ENCODE measurements at regions not wholly inside any gene's neighbourhood (a gene's known extent, or its start where the extent isn't known, plus 50 kb on each side); places are given as distances from the start of the nearest gene placed in this dataset.

- no peak for DNase-seq
- CTCF ChIA-PET, result interaction anchor here (1.4 kb wide), 1 partner anchor 20 kb away, joined by 3 read pairs; no protein-coding TSS in a partner anchor
- no peaks in the 10 kb centered on the region for H3K9me3 Mint-ChIP-seq
- H3K36me3 Mint-ChIP-seq (ENCODE audit: low read depth), result peaks cover 12% of the 10 kb centered on the region
- POLR2A ChIA-PET, result no interaction called here
- no peak overlapping the region for H3K27ac Mint-ChIP-seq
- H3K4me3 Mint-ChIP-seq, result no peak overlapping the region
- no peaks in the 10 kb centered on the region for H3K27me3 Mint-ChIP-seq
- peaks cover 43% of the 10 kb centered on the region for H3K4me1 Mint-ChIP-seq
These were observed 475.1 kb downstream of the SHQ1 start for GRCh38 chr3:72373139-72373538.

- Mint-ChIP-seq H3K4me3 (no peak overlapping the region), H3K9me3 (no peaks in the 10 kb centered on the region), H3K27me3 (no peaks in the 10 kb centered on the region), H3K4me1 (peaks cover 41% of the 10 kb centered on the region), H3K36me3 (ENCODE audit: low read depth) (peaks cover 11% of the 10 kb centered on the region), H3K27ac (no peak overlapping the region)
- DNase-seq, result no peak
- CTCF ChIA-PET, result interaction anchor here (1.4 kb wide), 1 partner anchor 21 kb away, joined by 3 read pairs; no protein-coding TSS in a partner anchor
- POLR2A ChIA-PET, result no interaction called here
These were observed 476.1 kb downstream of the SHQ1 start for GRCh38 chr3:72372161-72372560.

GRCh38 chr3:72371431-72371830 is 476.8 kb downstream of the SHQ1 start:
- no peak overlapping the region for H3K4me3 Mint-ChIP-seq
- no peak overlapping the region for H3K27ac Mint-ChIP-seq
- H3K4me1 Mint-ChIP-seq, result peaks cover 37% of the 10 kb centered on the region
- no peaks in the 10 kb centered on the region for H3K9me3 Mint-ChIP-seq
- CTCF ChIA-PET, result no interaction called here
- POLR2A ChIA-PET, result no interaction called here
- no peak for DNase-seq
- no peaks in the 10 kb centered on the region for H3K27me3 Mint-ChIP-seq
- H3K36me3 Mint-ChIP-seq (ENCODE audit: low read depth), result peaks cover 7% of the 10 kb centered on the region

- Mint-ChIP-seq H3K4me1 (peaks cover 35% of the 10 kb centered on the region), H3K27ac (no peak overlapping the region), H3K4me3 (no peak overlapping the region), H3K27me3 (no peaks in the 10 kb centered on the region), H3K9me3 (no peaks in the 10 kb centered on the region), H3K36me3 (ENCODE audit: low read depth) (peaks cover 6% of the 10 kb centered on the region)
- DNase-seq, result no peak
- CTCF ChIA-PET, result no interaction called here
- POLR2A ChIA-PET, result no interaction called here
These were observed 477.3 kb downstream of the SHQ1 start for GRCh38 chr3:72370947-72371346.

DNA sequence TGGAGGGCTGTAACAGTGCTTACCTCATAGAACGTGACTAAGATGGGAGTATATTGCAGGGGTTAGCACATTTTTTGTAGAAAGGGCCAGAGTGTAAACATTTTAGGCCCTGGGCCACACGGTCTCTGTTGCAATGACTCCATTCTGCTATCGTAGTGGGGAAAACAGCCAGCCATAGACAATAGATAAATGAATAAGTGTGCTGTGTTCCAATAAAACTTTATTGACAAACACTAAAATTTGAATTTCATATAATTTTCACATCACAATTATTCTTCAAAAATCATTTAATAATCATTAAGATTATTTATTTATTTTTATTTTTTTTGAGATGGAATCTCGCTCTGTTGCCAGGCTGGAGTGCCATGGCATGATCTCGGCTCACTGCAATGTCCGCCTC is 478.6 kb downstream of the SHQ1 start:
- Mint-ChIP-seq H3K4me3 (no peak overlapping the region), H3K9me3 (no peaks in the 10 kb centered on the region), H3K4me1 (peaks cover 26% of the 10 kb centered on the region), H3K27ac (no peak overlapping the region), H3K36me3 (ENCODE audit: low read depth) (peaks cover 6% of the 10 kb centered on the region), H3K27me3 (no peaks in the 10 kb centered on the region)
- ChIA-PET POLR2A (interaction anchor here (0.6 kb wide), 1 partner anchor 15 kb away, joined by 3 read pairs; no protein-coding TSS in a partner anchor), CTCF (interaction anchor here (2.1 kb wide), 1 partner anchor 22 kb away, joined by 4 read pairs; no protein-coding TSS in a partner anchor)
- DNase-seq, result no peak

- DNase-seq, result no peak
- Mint-ChIP-seq H3K4me3 (no peak overlapping the region), H3K36me3 (ENCODE audit: low read depth) (no peaks in the 10 kb centered on the region), H3K27me3 (no peaks in the 10 kb centered on the region), H3K27ac (no peak overlapping the region), H3K4me1 (peaks cover 19% of the 10 kb centered on the region), H3K9me3 (peaks cover 7% of the 10 kb centered on the region)
- ChIA-PET POLR2A (no interaction called here), CTCF (interaction anchor here (2.1 kb wide), 1 partner anchor 21 kb away, joined by 4 read pairs; no protein-coding TSS in a partner anchor)
These were observed 479.8 kb downstream of the SHQ1 start for GRCh38 chr3:72368331-72368975.

- Mint-ChIP-seq H3K4me1 (no peaks in the 10 kb centered on the region), H3K27ac (no peak overlapping the region), H3K27me3 (no peaks in the 10 kb centered on the region), H3K36me3 (ENCODE audit: low read depth) (no peaks in the 10 kb centered on the region), H3K4me3 (no peak overlapping the region), H3K9me3 (peaks cover 19% of the 10 kb centered on the region)
- CTCF ChIA-PET, result interaction anchor here (1.4 kb wide), 1 partner anchor 9 kb away, joined by 3 read pairs; no protein-coding TSS in a partner anchor
- POLR2A ChIA-PET, result no interaction called here
- DNase-seq, result no peak
These were observed 486.3 kb downstream of the SHQ1 start for GRCh38 chr3:72361990-72362389.

GRCh38 chr3:72359743-72360142 is 488.5 kb downstream of the SHQ1 start:
- Mint-ChIP-seq H3K27me3 (no peaks in the 10 kb centered on the region), H3K4me3 (no peak overlapping the region), H3K27ac (no peak overlapping the region), H3K36me3 (ENCODE audit: low read depth) (no peaks in the 10 kb centered on the region), H3K4me1 (no peaks in the 10 kb centered on the region), H3K9me3 (peaks cover 19% of the 10 kb centered on the region)
- ChIA-PET POLR2A (no interaction called here), CTCF (no interaction called here)
- no peak for DNase-seq

GRCh38 chr3:72355168-72355567 is 493.1 kb downstream of the SHQ1 start:
- ChIA-PET CTCF (interaction anchor here (0.6 to 2.1 kb wide), 7 partner anchors 10 to 594 kb away, joined by 3 to 7 read pairs (median 3); no protein-coding TSS in a partner anchor), POLR2A (no interaction called here)
- no peaks in the 10 kb centered on the region for H3K4me1 Mint-ChIP-seq
- DNase-seq, result no peak
- H3K36me3 Mint-ChIP-seq (ENCODE audit: low read depth), result no peaks in the 10 kb centered on the region
- no peak overlapping the region for H3K4me3 Mint-ChIP-seq
- no peaks in the 10 kb centered on the region for H3K27me3 Mint-ChIP-seq
- H3K9me3 Mint-ChIP-seq, result peaks cover 3% of the 10 kb centered on the region
- H3K27ac Mint-ChIP-seq, result no peak overlapping the region

GRCh38 chr3:72354486-72354885 is 493.8 kb downstream of the SHQ1 start:
- no peaks in the 10 kb centered on the region for H3K36me3 Mint-ChIP-seq (ENCODE audit: low read depth)
- CTCF ChIA-PET, result interaction anchor here (0.6 to 2.1 kb wide), 3 partner anchors 11 to 593 kb away, joined by 3 to 7 read pairs (median 3); no protein-coding TSS in a partner anchor
- no peak overlapping the region for H3K4me3 Mint-ChIP-seq
- no peaks in the 10 kb centered on the region for H3K27me3 Mint-ChIP-seq
- POLR2A ChIA-PET, result interaction anchor here (0.5 kb wide), 1 partner anchor 15 kb away, joined by 3 read pairs; no protein-coding TSS in a partner anchor
- DNase-seq, result no peak
- peaks cover 3% of the 10 kb centered on the region for H3K9me3 Mint-ChIP-seq
- H3K4me1 Mint-ChIP-seq, result peaks cover under 1% of the 10 kb centered on the region
- H3K27ac Mint-ChIP-seq, result no peak overlapping the region

DNA sequence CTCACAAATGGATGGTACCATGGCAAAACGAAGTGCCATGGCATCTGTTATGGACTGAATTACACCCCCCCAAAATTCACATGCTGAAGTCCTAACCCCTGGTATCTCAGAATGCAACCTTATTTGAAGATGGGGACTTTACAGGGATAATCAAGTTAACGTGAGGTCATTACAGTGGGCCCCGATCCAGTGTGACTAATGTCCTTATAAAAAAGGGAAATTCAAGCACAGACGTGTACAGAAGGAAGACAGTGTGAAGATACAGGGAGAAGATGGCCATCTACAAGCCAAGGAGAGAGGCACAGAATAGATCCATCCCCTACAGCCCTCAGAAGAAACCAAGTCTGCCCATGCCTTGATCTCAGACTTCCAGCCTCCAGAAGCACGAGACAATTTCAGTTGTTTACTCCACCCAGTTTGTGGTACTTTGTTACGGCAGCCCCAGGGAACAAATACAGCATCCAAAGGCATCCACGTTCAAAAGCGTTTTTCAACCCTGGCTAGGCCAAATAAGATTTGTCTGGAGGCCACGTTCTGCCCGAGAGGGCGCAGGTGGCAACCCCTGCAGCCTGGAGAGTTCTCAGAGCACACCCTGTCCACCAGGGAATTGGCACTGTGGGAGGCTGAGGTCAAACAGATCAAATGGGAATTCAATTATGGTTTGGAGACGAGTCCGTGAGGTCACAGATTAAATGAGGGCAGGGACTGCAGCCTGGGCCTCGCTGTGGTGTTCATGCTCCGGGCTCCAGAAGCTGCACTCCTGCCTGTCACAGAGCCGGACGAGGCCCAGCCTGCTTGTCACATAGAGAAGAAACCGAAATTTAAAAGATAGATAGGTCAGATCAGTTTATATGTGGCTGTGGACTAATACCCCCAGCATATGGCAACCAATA is 494.8 kb downstream of the SHQ1 start:
- H3K27ac Mint-ChIP-seq, result no peak overlapping the region
- no peak overlapping the region for H3K4me3 Mint-ChIP-seq
- DNase-seq, result no peak
- peaks cover 9% of the 10 kb centered on the region for H3K4me1 Mint-ChIP-seq
- POLR2A ChIA-PET, result no interaction called here
- peaks cover 3% of the 10 kb centered on the region for H3K9me3 Mint-ChIP-seq
- no peaks in the 10 kb centered on the region for H3K27me3 Mint-ChIP-seq
- CTCF ChIA-PET, result interaction anchor here (0.6 kb wide), 1 partner anchor 22 kb away, joined by 4 read pairs; no protein-coding TSS in a partner anchor
- no peaks in the 10 kb centered on the region for H3K36me3 Mint-ChIP-seq (ENCODE audit: low read depth)

- Mint-ChIP-seq H3K36me3 (ENCODE audit: low read depth) (no peaks in the 10 kb centered on the region), H3K27ac (no peak overlapping the region), H3K27me3 (no peaks in the 10 kb centered on the region), H3K4me1 (peaks cover 22% of the 10 kb centered on the region), H3K4me3 (no peak overlapping the region), H3K9me3 (peaks cover 3% of the 10 kb centered on the region)
- DNase-seq, result no peak
- ChIA-PET POLR2A (no interaction called here), CTCF (interaction anchor here (1.0 kb wide), 1 partner anchor 10 kb away, joined by 3 read pairs; no protein-coding TSS in a partner anchor)
These were observed 496.1 kb downstream of the SHQ1 start for GRCh38 chr3:72352176-72352575.

GRCh38 chr3:72351536-72351935 is 496.7 kb downstream of the SHQ1 start:
- DNase-seq, result no peak
- ChIA-PET POLR2A (no interaction called here), CTCF (no interaction called here)

More at GRCh38 chr3:72351536-72351935, 496.7 kb downstream of the SHQ1 start:
- H3K9me3 Mint-ChIP-seq, result peaks cover 3% of the 10 kb centered on the region
- no peak overlapping the region for H3K4me3 Mint-ChIP-seq
- H3K36me3 Mint-ChIP-seq (ENCODE audit: low read depth), result no peaks in the 10 kb centered on the region
- no peak overlapping the region for H3K27ac Mint-ChIP-seq
- no peaks in the 10 kb centered on the region for H3K27me3 Mint-ChIP-seq
- peaks cover 28% of the 10 kb centered on the region for H3K4me1 Mint-ChIP-seq
